ENCODE measurements at regions not wholly inside any gene's neighbourhood (a gene's known extent, or its start where the extent isn't known, plus 50 kb on each side); places are given as distances from the start of the nearest gene placed in this dataset.

GRCh38 chr6:141056945-141057625 is 1075.6 kb upstream of the GJE1 start:
- intact Hi-C loops (cut with micrococcal nuclease) = no loop called here
- H3K4me2 ChIP-seq (ENCODE audit: insufficient read depth, low read length) = no peak overlapping the region
- no peaks in the 10 kb centered on the region for H3K9me1 ChIP-seq (ENCODE audit: control insufficient read depth, insufficient read depth, low read length)
- no peaks in the 10 kb centered on the region; the same call in 1 of the 2 replicates for H3K9me3 ChIP-seq (replicated peaks; ENCODE audit: control insufficient read depth, insufficient read depth, low read depth, low read length)
- no peak overlapping the region for H2AFZ ChIP-seq (ENCODE audit: low read depth, low read length)
- BruUV-seq (replicated peaks) = no TSS peak
- no peak for TF ChIP-seq ZNF436 (CRISPR knock-in tag; IDR thresholded peaks at IDR 0.05)
- TF ChIP-seq RHOXF2B (CRISPR knock-in tag; conservative IDR thresholded peaks at IDR 0.05) = no peak
- TF ChIP-seq MAFF (IDR thresholded peaks at IDR 0.05; ENCODE audit: low read length) = peak; percentile 13; the same call in 1 of the 2 replicates
- no peak for TF ChIP-seq MEF2A (IDR thresholded peaks at IDR 0.05; ENCODE audit: control insufficient read depth, low read depth, low read length)
- TF ChIP-seq ZNF316 (IDR thresholded peaks at IDR 0.05) = 0 out of 2 replicates have a peak, but pooled peaks have one; percentile 5
- no peak for TF ChIP-seq SMAD4 (CRISPR knock-in tag; conservative IDR thresholded peaks at IDR 0.05)
- no peak for TF ChIP-seq HMG20B (CRISPR knock-in tag; IDR thresholded peaks at IDR 0.05)
- TF ChIP-seq RBM14 (IDR thresholded peaks at IDR 0.05; ENCODE audit: borderline replicate concordance, insufficient read depth, low read depth, low read length) = no peak
- TF ChIP-seq JUN (IDR thresholded peaks at IDR 0.05; ENCODE audit: borderline replicate concordance, low read depth, low read length) = no peak
- TF ChIP-seq JUN (CRISPR knock-in tag; IDR thresholded peaks at IDR 0.05; ENCODE audit: borderline replicate concordance) = no peak
- FAIRE-seq (no peak), ATAC-seq (no peak), DNase-seq (ENCODE audit: extremely low read depth in 1 of 4, low spot score in 3 of 4) (no peak)
- no peaks in the 10 kb centered on the region for H3K36me3 ChIP-seq (ENCODE audit: control insufficient read depth, insufficient read depth, low read length)
- no peaks in the 10 kb centered on the region for H4K20me1 ChIP-seq (replicated peaks; ENCODE audit: control insufficient read depth, insufficient read depth, low read length)
- no peaks in the 10 kb centered on the region for H3K27me3 ChIP-seq (ENCODE audit: control insufficient read depth in 2 of 2, insufficient read depth in 2 of 2, low read length in 2 of 2)
- POLR2A ChIA-PET = no interaction called here
- no peaks in the 10 kb centered on the region for H3K79me2 ChIP-seq (ENCODE audit: control insufficient read depth, insufficient read depth, low read length)
- in situ Hi-C loops (cut with MboI) = no loop called here
- no peak overlapping the region for H3K27ac ChIP-seq (ENCODE audit: extremely low read depth, low read depth, low read length)
- H3K4me1 ChIP-seq (replicated peaks in 1 of 2; ENCODE audit: control insufficient read depth in 2 of 2, insufficient read depth in 2 of 2, low read length in 2 of 2) = no peaks in the 10 kb centered on the region
- WGBS (ENCODE audit: insufficient coverage, low coverage, missing lambda C conversion rate) = 3% methylated on average over 2 of the region's 2 CpGs
- no peak overlapping the region for H3K4me3 ChIP-seq
- CTCF ChIA-PET (ENCODE audit: low intra/inter-chr PET ratio) = no interaction called here
- no peak overlapping the region for H3K9ac ChIP-seq (ENCODE audit: insufficient read depth in 1 of 2, low read depth in 2 of 2, low read length in 2 of 2)

Data from K562 (cell line).